Muscle of leg (tissue), 3 donors: ENCODE measurements at regions not wholly inside any gene's neighbourhood (a gene's known extent, or its start where the extent isn't known, plus 50 kb on each side); places are given as distances from the start of the nearest gene placed in this dataset.

Source experiments
- DNase-seq: peaks from one replicate; pipeline ENCODE4 v3.0.0; 2013
- H3K27ac ChIP-seq: one replicate; pipeline ENCODE4 v1.5.1; 2013; ENCODE audit warnings: mild to moderate bottlenecking, low read length, control low read depth
- H3K27me3 ChIP-seq: one replicate; pipeline ENCODE4 v1.6.1; 2013; ENCODE audit warnings: low read length; ENCODE audit not compliant: control insufficient read depth, insufficient read depth
- H3K36me3 ChIP-seq: one replicate; pipeline ENCODE4 v1.6.1; 2013; ENCODE audit warnings: low read length; ENCODE audit not compliant: control insufficient read depth, insufficient read depth
- H3K4me1 ChIP-seq: one replicate; pipeline ENCODE4 v1.6.1; 2013; ENCODE audit warnings: low read length; ENCODE audit not compliant: control insufficient read depth, insufficient read depth
- H3K4me3 ChIP-seq: one replicate; pipeline ENCODE4 v1.5.1; 2013; ENCODE audit warnings: low read length, control low read depth
- H3K9me3 ChIP-seq: replicated peaks from 2 replicates; pipeline ENCODE4 v1.6.1; 2013; ENCODE audit warnings: low read depth, low read length; ENCODE audit not compliant: control insufficient read depth
- WGBS: methylation state at CpG from one replicate; pipeline ENCODE4 v1.1.5; 2013; ENCODE audit warnings: missing lambda C conversion rate; ENCODE audit not compliant: insufficient coverage; 5-methylcytosine and 5-hydroxymethylcytosine counted together

- no peaks in the 10 kb centered on the region for H3K27me3 ChIP-seq
- no peak for DNase-seq
- H3K36me3 ChIP-seq = no peaks in the 10 kb centered on the region
- H3K4me3 ChIP-seq = no peak overlapping the region
- peaks cover 2% of the 10 kb centered on the region for H3K9me3 ChIP-seq
- H3K4me1 ChIP-seq = no peaks in the 10 kb centered on the region
- WGBS = 45% methylated on average over 2 of the region's 5 CpGs
- no peak overlapping the region for H3K27ac ChIP-seq
Measured at GRCh38 chr7:68458010-68458908, 1140.0 kb upstream of the AUTS2 start.

GRCh38 chr7:68461430-68461829 lies 1136.8 kb upstream of the AUTS2 start:
- H3K4me3 ChIP-seq = no peak overlapping the region
- no peak overlapping the region for H3K27ac ChIP-seq
- H3K4me1 ChIP-seq = no peaks in the 10 kb centered on the region
- no peaks in the 10 kb centered on the region for H3K27me3 ChIP-seq
- WGBS = 35% methylated on average over 1 of the region's 2 CpGs
- no peaks in the 10 kb centered on the region for H3K36me3 ChIP-seq
- peaks cover 2% of the 10 kb centered on the region for H3K9me3 ChIP-seq
- DNase-seq = peak; percentile 43

- H3K9me3 ChIP-seq = no peaks in the 10 kb centered on the region
- no peaks in the 10 kb centered on the region for H3K4me1 ChIP-seq
- H3K27me3 ChIP-seq = peaks cover 10% of the 10 kb centered on the region
- WGBS = 77% methylated on average over 4 of the region's 17 CpGs
- no peaks in the 10 kb centered on the region for H3K36me3 ChIP-seq
- no peak overlapping the region for H3K4me3 ChIP-seq
- no peak for DNase-seq
- no peak overlapping the region for H3K27ac ChIP-seq
Measured at GRCh38 chr7:68470836-68471435, 1127.3 kb upstream of the AUTS2 start.

GRCh38 chr7:68472688-68473087 lies 1125.6 kb upstream of the AUTS2 start:
- Histone ChIP-seq H3K27ac (no peak overlapping the region), H3K9me3 (no peaks in the 10 kb centered on the region), H3K4me1 (no peaks in the 10 kb centered on the region), H3K27me3 (peaks cover 10% of the 10 kb centered on the region), H3K4me3 (no peak overlapping the region), H3K36me3 (no peaks in the 10 kb centered on the region)
- 57% methylated on average over 4 of the region's 5 CpGs for WGBS
- no peak for DNase-seq

GRCh38 chr7:68474661-68475216 lies 1123.5 kb upstream of the AUTS2 start:
- Histone ChIP-seq H3K9me3 (no peaks in the 10 kb centered on the region), H3K27ac (no peak overlapping the region), H3K4me3 (no peak overlapping the region), H3K36me3 (no peaks in the 10 kb centered on the region), H3K27me3 (peaks cover 10% of the 10 kb centered on the region), H3K4me1 (no peaks in the 10 kb centered on the region)
- DNase-seq = peak; percentile 16
- WGBS = 75% methylated on average over 2 of the region's 5 CpGs

- Histone ChIP-seq H3K36me3 (no peaks in the 10 kb centered on the region), H3K4me3 (no peak overlapping the region), H3K9me3 (no peaks in the 10 kb centered on the region), H3K4me1 (no peaks in the 10 kb centered on the region), H3K27ac (no peak overlapping the region), H3K27me3 (peaks cover 6% of the 10 kb centered on the region)
- no peak for DNase-seq
- no CpG with 5 or more reads among the region's 2 CpGs for WGBS
Measured at GRCh38 chr7:68476966-68477365, 1121.3 kb upstream of the AUTS2 start.

GRCh38 chr7:68478326-68478725 lies 1119.9 kb upstream of the AUTS2 start:
- H3K36me3 ChIP-seq = no peaks in the 10 kb centered on the region
- H3K27ac ChIP-seq = no peak overlapping the region
- no peaks in the 10 kb centered on the region for H3K9me3 ChIP-seq
- WGBS = no CpG with 5 or more reads among the region's 1 CpG
- H3K4me3 ChIP-seq = no peak overlapping the region
- no peak for DNase-seq
- peaks cover 8% of the 10 kb centered on the region for H3K27me3 ChIP-seq
- H3K4me1 ChIP-seq = no peaks in the 10 kb centered on the region

GRCh38 chr7:68482800-68483199 lies 1115.5 kb upstream of the AUTS2 start:
- Histone ChIP-seq H3K9me3 (no peaks in the 10 kb centered on the region), H3K4me3 (no peak overlapping the region), H3K4me1 (no peaks in the 10 kb centered on the region), H3K27me3 (peaks cover 4% of the 10 kb centered on the region), H3K27ac (no peak overlapping the region), H3K36me3 (no peaks in the 10 kb centered on the region)
- 100% methylated on average over 1 of the region's 5 CpGs for WGBS
- DNase-seq = no peak

- DNase-seq = no peak
- no peaks in the 10 kb centered on the region for H3K9me3 ChIP-seq
- H3K27ac ChIP-seq = no peak overlapping the region
- 80% methylated on average over 2 of the region's 6 CpGs for WGBS
- H3K27me3 ChIP-seq = peaks cover 6% of the 10 kb centered on the region
- no peaks in the 10 kb centered on the region for H3K4me1 ChIP-seq
- H3K4me3 ChIP-seq = no peak overlapping the region
- no peaks in the 10 kb centered on the region for H3K36me3 ChIP-seq
Measured at GRCh38 chr7:68484731-68485130, 1113.5 kb upstream of the AUTS2 start.

GRCh38 chr7:68485253-68485917 lies 1112.9 kb upstream of the AUTS2 start:
- Histone ChIP-seq H3K27ac (no peak overlapping the region), H3K4me1 (no peaks in the 10 kb centered on the region), H3K9me3 (no peaks in the 10 kb centered on the region), H3K36me3 (no peaks in the 10 kb centered on the region), H3K27me3 (peaks cover 6% of the 10 kb centered on the region), H3K4me3 (no peak overlapping the region)
- 63% methylated on average over 1 of the region's 2 CpGs for WGBS
- DNase-seq = no peak
